ENCODE measurements at regions not wholly inside any gene's neighbourhood (a gene's known extent, or its start where the extent isn't known, plus 50 kb on each side); places are given as distances from the start of the nearest gene placed in this dataset.

DNA sequence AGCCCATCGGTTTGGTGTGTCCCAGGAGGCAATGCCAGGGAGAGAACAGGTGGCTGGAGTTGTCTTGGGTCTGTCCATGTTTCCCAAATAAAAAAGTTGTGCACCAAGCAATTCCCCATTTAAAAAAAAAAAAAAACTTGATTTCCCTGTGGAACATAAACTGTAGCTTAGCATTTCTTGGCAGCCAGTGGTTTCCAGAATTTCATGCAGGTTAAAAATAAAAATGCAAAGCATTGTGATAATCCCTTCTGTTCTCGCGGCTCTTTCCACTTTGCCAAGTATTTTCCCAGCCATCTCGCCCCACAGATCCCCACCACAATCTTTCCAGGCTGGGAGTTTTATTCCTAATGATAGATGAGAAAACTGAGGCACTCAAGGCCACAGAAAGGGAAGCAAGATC, 51.4 kb upstream of the MSX1 start:
- DNase-seq: no peak

DNA sequence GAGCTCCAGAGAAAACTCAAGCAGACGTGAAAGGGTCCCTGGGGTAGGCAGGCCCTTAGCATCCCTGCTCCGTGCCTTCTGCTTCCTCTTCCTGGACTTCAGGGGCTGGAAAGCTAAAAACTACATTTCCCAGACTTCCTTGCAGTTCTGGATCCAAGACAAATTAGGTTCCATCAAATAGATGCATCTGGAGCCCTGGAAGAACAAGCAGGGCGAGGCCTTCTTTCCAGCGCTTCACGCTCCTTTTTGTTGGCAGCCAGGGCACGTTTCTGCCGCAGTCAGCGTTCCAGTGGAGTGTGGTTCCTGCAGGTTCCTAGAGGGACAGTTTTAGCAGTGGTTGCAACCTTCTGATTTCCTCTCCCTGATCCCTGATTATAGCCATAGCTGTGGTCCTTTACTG, 53.6 kb upstream of the MSX1 start:
- DNase-seq: peak in 1 of 2 experiments; percentile 2

DNA sequence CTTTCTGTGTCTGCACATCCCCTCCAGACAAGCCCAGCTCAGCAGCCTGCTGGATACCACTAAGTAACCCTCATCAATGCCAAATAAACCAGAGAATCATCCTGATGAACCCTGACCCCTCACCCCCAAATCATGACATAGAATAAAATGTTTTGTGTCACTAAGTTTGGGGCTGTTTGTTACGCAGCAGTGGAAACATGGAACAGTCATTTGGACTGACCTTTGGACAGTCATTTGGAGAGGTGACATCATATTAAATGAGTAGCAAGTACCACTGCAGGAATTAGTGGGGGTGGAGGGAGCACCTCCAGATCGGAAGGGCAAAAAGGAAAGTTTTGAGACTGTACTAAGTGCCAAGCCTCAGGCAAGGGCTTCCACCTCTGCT, 55.6 kb upstream of the MSX1 start:
- DNase-seq: no peak

DNA sequence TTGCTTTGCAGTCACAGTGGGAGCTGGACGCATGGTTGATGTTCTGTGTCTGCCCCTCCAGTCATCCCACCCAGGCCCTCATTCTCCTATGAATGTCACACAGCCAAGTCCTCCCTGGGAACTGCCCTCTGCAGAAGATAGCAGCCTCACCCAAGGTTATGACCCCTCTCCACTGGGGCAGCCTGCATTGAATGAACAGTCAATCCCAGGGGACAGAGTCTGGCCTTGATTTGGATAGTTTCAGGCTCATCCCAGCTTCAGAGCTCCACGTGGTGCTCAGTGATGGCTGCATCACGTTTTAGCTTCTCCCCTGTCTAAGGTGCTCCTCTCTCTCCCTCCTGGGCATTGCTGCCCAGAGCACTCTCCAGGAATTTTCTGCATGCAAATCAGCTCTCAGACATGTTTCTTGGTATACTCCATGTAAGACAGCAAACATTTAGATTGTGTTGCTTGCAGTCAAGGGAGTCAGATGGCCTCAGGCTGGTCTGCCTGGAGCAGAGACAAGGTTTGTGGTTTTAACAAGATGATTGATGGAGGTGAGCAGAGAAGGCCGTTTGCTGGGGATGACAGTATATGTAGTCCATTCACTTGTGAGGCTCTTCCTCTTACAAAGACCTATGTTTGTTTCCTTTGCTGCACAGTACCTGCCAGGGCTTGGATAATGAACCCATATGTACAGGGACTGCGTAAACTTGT, 56.1 kb upstream of the MSX1 start:
- peak in 1 of 2 experiments; percentile 1 for DNase-seq

DNA sequence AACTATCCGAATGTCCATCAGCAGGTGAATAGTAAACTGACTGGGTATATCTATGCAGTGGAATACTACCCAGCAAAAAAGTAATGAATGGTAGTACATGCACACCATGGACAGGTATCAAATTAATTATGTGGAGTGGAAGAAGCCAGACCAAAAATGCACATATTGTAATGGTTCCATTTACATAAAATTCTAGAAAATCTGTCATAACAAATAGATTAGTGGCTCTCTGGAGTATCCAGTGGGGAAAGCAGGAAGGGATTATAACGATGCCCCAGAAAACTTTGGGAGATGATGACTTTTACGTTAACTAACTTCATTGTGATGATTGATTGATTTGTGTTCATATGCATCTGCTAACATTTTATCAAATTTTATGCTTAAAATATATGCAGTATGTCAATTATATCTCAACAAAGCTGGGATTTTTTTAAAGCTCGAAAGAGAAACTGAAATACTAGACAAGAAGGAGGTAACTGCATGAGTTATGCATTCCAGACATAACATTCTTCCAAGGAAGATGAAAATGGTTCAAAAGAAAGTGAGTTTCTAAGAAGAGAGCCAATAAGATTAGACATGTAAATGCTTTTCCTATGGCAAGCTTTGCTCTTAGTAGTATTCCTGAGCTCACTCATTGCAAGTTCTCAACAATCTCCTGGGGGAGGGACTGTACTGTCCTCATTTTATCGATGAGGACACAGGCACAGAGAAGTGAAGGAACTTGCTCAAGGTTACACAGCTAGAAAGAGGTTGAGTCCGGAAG, 58.6 kb upstream of the MSX1 start:
- no peak for DNase-seq

DNA sequence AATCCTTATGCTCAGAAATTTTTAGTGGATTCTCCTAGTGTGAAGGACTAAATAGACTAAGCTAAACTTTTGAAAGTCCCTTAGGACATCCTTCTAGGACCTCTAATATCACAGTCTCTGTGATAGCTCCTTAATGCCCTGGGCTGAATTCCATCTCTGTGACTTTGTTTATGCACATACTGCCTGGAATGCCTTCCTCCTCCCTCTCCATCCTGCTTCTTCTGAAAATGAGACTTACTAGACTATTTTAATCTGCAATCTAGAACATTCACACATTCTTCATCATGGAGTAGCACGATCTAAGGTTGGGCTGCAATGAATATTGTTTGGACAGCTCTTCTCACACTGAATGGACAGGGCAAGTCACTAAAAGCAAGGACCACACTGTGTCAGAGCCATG, 65.0 kb upstream of the MSX1 start:
- DNase-seq: no peak

DNA sequence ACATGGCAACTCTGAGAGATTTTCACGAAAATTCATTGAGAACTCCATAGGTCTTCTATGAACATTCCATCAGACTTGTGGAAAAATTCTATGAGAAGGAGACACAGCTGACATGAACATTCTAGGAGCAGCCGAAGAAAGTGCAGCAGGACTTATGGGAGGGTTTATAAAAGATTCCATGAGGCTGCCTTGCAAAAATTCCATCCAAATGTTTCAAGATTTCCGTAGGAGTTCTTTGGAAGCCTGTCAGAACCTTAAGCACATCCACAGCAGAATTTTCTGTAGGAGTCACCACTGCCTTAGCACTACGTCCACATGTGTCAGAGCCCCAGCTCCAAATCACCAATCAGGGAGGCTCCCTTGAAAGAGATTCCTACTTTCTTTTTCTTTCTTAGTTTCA, 67.0 kb upstream of the MSX1 start:
- DNase-seq: no peak

DNA sequence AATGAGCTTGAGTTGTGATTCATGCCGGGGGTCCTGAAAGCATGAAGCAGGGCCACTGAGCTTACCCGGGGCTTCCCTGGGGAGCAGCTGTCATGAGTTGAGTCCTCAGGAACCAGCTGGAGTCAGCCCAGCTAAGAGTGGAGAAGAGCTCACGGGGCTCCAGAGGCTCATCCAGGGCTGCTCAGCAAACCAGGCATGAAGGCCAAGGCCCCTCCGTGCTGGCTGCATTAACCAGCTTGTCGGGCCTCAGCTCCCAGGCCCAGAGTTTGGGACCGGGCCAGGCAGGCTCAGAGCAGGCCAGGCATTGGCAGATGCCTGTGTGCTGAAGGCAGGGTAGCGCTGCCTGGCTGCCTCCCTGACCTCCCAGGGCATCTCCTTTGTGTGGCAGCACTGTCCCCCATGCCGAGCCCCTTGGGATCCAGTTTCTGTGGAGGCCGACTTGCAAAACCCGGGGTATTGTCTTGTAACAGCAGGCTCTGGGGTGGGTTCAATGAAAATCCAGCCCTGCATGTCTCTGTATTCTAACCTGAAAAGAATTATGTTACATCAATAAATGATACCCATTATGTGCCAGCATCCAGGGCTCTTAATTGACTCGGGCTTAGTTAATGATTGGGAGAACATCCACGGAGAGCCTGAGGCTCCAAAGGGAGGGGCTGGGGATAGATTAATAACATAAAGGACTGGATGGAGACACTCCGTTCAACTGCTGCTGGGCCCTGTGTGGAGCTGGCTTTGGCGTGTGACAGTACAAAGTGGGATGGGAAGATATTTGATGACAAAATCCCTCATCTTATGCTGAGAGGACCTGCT, 68.0 kb upstream of the MSX1 start:
- no peak for DNase-seq

DNA sequence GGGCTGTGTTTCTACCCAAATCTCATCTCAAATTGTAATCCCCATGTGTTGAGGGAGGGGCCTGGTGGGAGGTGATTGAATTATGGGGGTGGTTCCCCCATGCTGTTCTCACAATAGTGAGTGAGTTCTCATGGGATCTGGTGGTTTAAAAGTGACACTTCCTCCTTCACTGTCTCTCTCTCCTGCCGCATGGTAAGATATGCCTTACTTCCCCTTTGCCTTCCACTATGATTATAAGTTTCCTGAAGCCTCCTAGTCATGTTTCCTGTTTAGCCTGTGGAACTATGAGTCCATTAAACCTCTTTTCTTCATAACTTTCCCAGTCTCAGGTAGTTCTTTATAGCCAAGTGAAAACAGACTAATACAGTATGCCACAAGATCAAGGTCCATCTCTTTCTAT, 70.0 kb upstream of the MSX1 start:
- no peak for DNase-seq

DNA sequence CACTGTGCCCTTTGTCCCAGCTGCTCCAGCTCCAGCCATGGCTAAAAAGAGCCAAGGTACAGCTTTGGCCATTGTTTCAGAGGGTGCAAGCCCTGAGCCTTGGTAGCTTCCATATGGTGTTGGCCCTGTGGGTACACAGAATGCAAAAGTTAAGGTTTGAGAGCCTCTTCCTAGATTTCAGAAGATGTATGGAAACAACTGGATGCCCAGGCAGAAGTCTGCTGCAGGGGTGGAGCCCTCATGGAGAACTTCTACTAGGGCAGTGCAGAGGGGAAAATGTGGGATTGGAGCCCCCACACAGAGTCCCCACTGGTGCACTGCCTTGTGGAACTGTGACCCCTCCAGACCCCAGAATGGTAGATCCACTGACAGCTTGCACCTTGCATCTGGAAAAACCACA, 70.9 kb upstream of the MSX1 start:
- no peak for DNase-seq

DNA sequence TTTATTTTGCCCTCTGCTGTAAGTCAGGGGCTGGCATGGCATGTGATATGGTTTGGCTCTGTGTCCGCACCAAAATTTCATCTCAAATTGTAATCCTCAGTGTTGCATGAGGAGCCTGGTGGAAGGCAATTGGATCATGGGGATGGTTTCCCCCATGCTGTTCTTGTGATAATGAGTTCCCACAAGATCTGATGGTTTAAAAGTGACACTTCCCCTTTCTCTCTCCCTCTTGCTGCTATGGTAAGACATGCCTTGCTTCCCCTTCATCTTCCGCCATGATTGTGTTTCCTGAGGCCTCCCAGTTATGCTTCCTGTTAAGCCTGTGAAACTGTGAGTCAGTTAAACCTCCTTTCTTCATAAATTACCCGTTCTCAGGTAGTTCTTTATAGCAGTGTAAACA, 72.0 kb upstream of the MSX1 start:
- DNase-seq: no peak

DNA sequence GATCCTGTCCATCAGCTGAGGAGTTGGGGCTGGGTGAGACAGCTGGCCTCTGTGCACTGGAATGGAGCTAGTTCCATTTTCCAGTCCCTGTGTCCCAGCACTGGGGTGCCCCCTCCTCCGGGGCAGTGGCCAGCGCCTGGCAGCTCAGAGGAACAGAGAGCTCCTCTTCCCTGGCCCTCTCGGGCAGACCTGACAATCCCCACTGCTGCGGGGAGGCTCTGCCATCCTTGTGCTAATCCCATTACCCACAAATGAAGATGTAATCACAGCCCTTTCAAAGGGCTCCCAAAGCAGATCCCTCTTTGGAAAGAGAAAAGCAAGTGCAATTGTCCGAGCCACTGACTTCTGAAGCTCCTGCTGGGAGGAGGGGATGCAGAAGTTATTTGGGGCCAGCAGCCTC, 75.1 kb upstream of the MSX1 start:
- no peak for DNase-seq

DNA sequence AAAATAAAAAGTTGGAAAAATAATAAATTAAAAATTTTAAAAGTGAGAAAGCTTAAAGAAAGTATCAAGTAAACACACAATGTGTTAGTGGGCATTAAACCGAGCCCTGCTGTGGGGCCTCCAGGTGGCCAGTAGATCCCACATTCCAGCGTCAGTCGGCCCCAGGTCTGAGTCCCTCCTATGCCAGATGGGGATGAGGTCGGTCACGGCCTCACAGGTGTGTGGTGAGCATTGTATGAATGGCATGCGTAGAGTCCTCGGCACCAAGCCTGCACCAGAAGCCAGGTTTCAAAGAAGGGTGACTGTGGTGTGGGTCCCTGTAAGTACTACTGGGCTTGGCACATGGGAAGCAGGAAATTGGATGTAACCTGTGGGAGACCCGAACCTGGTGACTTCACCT, 75.6 kb upstream of the MSX1 start:
- no peak for DNase-seq

DNA sequence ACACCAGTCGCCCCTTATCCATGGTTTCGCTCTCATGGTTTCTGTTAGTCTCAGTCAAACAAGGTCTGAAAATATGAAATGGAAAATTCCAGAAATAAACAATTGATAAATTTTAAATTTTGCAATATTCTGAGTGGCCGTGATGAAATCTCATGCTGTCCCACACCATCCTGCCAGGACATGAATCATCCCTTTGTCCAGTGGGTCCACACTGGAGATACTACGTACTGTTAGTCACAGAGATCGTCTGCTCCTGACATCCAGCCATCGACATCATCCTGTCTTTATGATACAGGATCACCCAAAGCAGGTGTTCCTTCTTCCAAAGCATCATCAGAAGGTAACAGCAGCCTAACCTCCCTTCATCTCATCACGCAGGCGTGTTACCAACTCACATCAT, 76.5 kb upstream of the MSX1 start:
- no peak for DNase-seq

DNA sequence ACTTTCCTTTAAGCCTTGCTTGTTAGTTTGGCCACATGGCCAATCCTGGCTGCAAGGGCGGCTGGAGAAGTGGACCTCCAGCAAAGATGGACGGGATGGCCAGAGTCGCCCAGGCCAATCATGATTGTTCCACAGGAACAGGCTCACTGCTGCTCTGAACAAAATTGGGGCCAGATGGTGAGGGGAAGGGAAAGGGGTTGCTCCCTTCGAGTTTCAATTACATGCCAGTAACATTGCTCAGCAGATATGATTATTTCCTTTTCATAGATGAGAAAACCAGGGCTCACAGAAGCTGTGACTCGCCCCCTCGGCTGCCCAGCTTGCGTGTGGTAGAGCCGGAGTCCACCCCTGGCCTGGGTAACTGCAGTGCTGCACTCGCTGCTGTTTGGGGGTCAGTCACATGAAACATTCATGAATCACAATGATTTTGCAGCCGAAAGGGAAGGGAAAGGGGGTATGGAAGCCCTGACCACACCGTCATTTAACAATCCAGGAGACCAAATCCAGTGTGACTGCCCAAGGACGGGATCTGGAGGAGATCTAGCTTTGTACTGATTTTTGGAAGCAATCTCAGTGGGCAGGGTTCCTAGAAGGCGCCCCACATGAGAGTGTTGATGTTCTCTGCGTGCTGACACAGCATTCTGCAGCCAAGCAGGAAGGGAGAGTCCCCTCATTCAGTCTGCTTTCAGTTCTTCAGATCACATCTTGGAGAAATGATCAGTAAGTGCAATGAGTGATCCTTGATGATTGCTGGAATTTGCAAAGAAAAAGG, 77.3 kb upstream of the MSX1 start:
- DNase-seq: no peak

DNA sequence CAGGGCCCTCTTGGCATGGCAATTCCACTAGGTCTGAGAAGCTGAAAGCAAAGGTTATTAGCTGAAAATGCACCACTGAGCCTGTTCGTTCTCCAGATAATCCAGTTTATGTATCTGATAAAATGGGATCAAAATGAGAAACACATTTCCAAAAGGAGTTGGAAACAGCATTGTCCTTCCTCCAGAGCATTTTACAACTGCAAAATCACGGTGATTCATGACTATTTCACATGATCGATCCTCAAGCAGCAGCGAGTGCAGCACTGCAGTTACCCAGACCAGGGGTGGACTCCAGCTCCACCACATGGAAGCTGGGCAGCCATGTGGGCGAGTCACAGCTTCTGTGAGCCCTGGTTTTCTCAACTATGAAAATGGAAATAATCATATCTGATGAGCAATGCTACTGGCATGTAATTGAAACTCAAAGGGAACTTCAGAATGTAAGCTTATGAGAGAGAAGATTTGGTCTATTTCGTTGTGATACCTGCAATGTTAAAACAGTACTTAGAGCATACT, 78.7 kb upstream of the MSX1 start:
- DNase-seq: no peak

DNA sequence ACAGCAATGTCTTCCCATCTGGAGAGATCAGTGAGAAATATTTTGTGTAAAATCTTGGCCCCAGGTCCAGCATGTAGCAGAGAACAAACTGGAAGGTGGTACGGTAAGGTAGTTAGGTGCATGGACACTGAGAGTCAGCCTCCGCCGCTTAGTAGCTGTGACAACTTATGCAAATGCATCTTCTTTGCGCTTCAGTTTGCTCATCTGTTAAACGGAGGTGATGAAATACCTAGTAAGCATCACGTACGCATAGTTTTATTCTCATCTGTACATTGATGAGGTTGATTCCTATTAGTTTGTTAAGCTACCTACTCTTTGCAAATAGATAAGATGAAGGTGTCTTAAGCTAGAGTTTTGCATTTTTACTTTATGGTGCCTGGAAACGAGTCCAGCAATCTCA, 80.0 kb upstream of the MSX1 start:
- DNase-seq: peak; percentile 9 to 52

DNA sequence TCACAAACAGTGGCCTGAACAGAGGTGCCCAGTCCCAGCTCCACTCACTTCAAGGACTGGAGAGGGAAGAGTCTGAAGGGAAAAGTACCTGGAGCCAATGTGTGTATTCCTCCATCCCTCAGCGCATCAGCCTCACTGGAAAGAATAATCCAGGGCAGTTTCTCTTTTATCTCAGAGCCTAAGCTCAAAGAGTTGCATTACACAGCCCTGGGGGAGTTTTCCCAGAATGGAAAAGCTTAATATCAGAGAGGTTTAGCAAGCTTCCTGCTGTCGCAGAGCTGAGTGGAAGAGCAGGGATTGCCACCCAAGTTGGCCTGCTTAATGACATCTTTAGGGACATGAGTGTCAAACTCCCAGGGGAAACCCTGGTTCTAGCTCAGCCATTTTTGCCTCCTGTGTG, 80.4 kb upstream of the MSX1 start:
- no peak for DNase-seq

DNA sequence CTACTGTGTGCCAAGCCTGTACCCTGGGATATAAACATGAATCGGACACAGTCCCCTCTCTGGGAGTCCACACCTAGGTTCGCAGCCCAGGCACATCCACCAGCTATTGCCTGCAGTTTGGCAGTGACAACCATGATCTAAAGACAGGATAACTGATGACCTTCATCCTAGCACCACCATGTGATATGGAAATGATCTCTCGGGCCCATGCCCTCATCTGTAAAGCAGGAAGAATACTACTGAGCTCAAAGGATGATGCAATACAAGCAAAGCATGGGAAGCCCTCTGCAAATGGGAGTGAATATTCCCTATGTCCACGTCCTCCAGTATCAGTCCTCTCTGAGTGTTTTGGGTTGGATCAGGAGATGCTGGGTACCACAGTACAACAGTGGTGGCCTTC, 80.9 kb upstream of the MSX1 start:
- no peak for DNase-seq

DNA sequence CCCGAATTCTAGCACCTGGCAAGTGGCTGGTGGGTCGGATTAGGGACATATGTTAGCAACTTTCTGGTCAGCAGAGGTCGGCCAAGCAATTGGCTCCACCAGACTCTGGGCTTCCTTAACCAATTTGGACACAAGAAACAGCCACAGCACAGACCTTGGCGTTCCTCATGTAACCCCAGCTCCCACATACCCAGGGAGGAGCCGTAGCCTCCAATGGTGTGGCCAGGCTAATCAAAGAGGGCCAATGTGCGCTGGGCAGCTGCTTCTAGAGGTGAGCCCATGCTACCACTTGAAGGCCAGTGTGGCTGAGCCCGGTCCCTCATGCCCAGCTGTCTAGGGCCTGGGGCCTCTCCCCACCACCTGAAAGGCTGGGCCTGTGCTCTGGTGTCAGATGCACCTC, 82.5 kb upstream of the MSX1 start:
- no peak for DNase-seq

DNA sequence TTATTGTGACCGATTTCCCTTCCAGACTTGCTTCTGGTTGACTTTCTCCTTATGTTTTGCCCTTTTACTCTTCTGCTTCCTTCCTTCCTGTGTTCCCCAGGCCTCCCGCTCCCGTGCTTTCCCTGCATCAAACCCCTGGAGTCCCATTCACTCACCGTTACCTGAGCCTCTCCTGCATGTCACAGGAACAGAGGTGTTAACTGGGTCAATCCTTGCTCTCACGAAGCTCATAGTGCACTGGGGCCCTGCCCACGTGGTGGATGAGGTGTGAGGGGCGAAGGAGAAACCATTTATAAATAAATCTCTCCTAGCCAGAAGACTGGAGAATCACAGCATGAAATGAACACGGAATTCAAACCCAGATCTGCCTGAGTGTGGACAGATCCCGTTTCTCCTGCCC, 83.1 kb upstream of the MSX1 start:
- no peak for DNase-seq

DNA sequence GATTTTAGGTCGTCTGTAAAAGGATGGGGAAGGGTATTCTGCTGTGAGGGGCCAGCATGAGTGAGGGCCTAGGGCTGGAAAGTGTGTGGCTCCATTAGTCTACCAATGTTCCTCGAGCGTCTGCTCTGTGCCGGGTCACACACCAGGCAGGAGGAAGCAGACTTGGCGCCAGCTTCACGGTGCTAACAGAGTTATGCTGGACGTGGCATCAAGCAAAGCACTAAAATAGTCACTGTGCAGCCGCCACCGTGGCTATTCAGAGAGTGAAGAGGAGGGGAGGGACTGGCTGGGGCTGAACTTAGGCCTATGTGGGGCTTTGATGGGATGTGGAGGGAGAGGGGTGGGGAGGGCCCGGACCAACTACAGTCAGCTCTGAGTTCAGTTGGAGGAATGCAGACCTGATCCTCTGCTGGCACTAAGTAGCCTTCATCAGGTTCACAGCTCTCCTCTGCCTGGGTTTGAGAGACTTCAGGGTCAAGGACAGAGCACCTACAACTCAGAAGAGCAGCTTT, 83.9 kb upstream of the MSX1 start:
- no peak for DNase-seq

DNA sequence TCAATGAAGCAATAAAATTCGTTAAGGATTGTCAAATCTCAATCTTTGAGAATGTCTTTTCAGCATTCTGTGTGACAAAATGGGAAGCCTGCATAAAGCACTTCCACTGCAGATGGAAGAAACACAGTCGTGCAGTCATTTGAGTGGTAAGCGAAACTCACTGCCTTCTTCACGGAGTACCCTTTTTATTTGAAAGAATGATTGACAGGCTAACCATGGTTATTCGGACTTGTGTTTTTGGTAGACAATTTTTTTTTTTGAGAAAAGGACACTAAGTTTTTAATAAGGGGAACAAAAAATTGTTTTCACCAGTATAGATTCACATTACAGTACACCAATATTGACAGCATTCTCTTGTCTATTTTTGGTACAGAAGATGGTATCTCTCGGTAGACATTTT, 86.9 kb upstream of the MSX1 start:
- DNase-seq: no peak

Data from NCI-H526 (cell line).